Keratinocyte (primary cell): ENCODE measurements at regions not wholly inside any gene's neighbourhood (a gene's known extent, or its start where the extent isn't known, plus 50 kb on each side); places are given as distances from the start of the nearest gene placed in this dataset.

Source experiments
- DNase-seq: peaks from one replicate; pipeline ENCODE4 v3.0.0-alpha.2; 2011; ENCODE audit warnings: low read depth, missing footprints, low spot score
- FAIRE-seq: peaks from 2 replicates; lab custom pipeline; 2011; peaks lifted over from hg19 to GRCh38; lab: Jason Lieb, UNC
- H2AFZ ChIP-seq: 2 replicates; pipeline ENCODE4 v1.6.0; 2012; ENCODE audit warnings: low read length, control low read depth, inconsistent platforms; ENCODE audit not compliant: control insufficient read depth
- H3K27ac ChIP-seq: 2 replicates; pipeline ENCODE4 v1.5.1; 2011; ENCODE audit warnings: low read length; ENCODE audit not compliant: control insufficient read depth, insufficient read depth
- H3K27me3 ChIP-seq: 3 replicates; pipeline ENCODE4 v1.6.0; 2011; ENCODE audit warnings: low read length; ENCODE audit not compliant: control insufficient read depth, insufficient read depth; ENCODE audit errors: extremely low read depth
- H3K36me3 ChIP-seq, 2 experiments: 2 replicates in 1 of 2; 3 replicates in 1 of 2; pipeline ENCODE4 v1.5.1; 2011; ENCODE audit warnings: low read length in 2 of 2, mild to moderate bottlenecking in 1 of 2; ENCODE audit not compliant: control insufficient read depth in 2 of 2, insufficient read depth in 2 of 2; ENCODE audit errors: extremely low read depth in 1 of 2
- H3K4me1 ChIP-seq: 3 replicates; pipeline ENCODE4 v1.5.1; 2011; ENCODE audit warnings: low read length; ENCODE audit not compliant: control insufficient read depth, insufficient read depth; ENCODE audit errors: extremely low read depth
- H3K4me2 ChIP-seq: 3 replicates; pipeline ENCODE4 v1.6.0; 2011; ENCODE audit warnings: low read depth, low read length; ENCODE audit not compliant: control insufficient read depth, insufficient read depth; ENCODE audit errors: extremely low read depth
- H3K4me3 ChIP-seq, 3 experiments: fragments of 200-600 bp in 1 of 3; sonication (generic) in 1 of 3; 2 replicates in 2 of 3; 3 replicates in 1 of 3; pipeline ENCODE4 v1.5.1; 2011 to 2016; ENCODE audit warnings: low read length in 3 of 3, mild to moderate bottlenecking in 3 of 3, control low read depth in 2 of 3, inconsistent platforms in 1 of 3, low read depth in 1 of 3, mixed read lengths in 1 of 3, mixed run types in 1 of 3, moderate library complexity in 1 of 3; ENCODE audit not compliant: control insufficient read depth in 2 of 3, insufficient read depth in 2 of 3; ENCODE audit errors: extremely low read depth in 1 of 3
- H3K79me2 ChIP-seq: 2 replicates; pipeline ENCODE4 v1.6.0; 2012; ENCODE audit warnings: low read length; ENCODE audit not compliant: control insufficient read depth, insufficient read depth
- H3K9ac ChIP-seq: 3 replicates; pipeline ENCODE4 v1.6.0; 2011; ENCODE audit warnings: low read length; ENCODE audit not compliant: control insufficient read depth, insufficient read depth; ENCODE audit errors: extremely low read depth
- H3K9me1 ChIP-seq: 3 replicates; pipeline ENCODE4 v1.6.0; 2011; ENCODE audit warnings: low read length; ENCODE audit not compliant: control insufficient read depth, insufficient read depth; ENCODE audit errors: extremely low read depth
- H3K9me3 ChIP-seq: 2 replicates; pipeline ENCODE4 v1.5.1; 2012; ENCODE audit warnings: low read depth, low read length; ENCODE audit not compliant: control insufficient read depth
- H4K20me1 ChIP-seq: 3 replicates; pipeline ENCODE4 v1.6.0; 2011; ENCODE audit warnings: low read length; ENCODE audit not compliant: control insufficient read depth, insufficient read depth; ENCODE audit errors: extremely low read depth
- EZH2 ChIP-seq: IDR thresholded peaks from one replicate; pipeline ENCODE4 v1.6.1; 2012; ENCODE audit warnings: inconsistent platforms, mild to moderate bottlenecking, low read length, moderate library complexity
- dilution Hi-C: fragments of 300-500 bp; cut with MboI; formaldehyde crosslinking; loops from one replicate; pipeline ENCODE4 v1.7.0; 2020; ENCODE audit warnings: low sequenced_read_pairs; ENCODE audit not compliant: extremely low pct_ligation_motif_present
- TF ChIP-seq, protein P1 (sequence below), 3 experiments: IDR thresholded peaks in 1 of 3; conservative IDR thresholded peaks in 1 of 3; optimal IDR thresholded peaks in 1 of 3; 2 replicates in 2 of 3; 3 replicates in 1 of 3; pipeline versions ENCODE3 to v1.5.1; 2011; ENCODE audit warnings: low read length in 3 of 3, mild to moderate bottlenecking in 3 of 3, moderate library complexity in 2 of 3, control low read depth in 1 of 3, inconsistent platforms in 1 of 3; ENCODE audit not compliant: insufficient read depth in 2 of 3; ENCODE audit errors: extremely low read depth in 1 of 3

DNA sequence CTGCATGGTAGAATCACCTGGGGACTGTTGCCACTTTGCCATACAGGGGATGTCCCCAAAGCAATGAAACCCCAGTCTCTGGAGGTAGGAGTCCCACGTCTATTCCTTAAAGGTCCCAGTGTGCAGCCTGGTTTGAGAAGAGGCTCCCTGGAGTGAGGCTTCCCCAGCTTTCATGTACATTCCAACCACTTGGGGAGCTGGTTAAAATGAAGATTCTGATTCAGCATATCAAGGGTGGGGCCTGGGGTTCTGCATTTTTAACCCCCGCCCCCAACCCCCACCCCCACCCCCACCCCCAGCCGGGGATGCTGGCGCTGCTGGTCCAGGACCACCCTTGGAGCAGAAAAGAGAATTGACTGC, 241.2 kb downstream of the FOXL1 start:
- no peak for TF ChIP-seq EZH2
- TF ChIP-seq, protein P1, sequence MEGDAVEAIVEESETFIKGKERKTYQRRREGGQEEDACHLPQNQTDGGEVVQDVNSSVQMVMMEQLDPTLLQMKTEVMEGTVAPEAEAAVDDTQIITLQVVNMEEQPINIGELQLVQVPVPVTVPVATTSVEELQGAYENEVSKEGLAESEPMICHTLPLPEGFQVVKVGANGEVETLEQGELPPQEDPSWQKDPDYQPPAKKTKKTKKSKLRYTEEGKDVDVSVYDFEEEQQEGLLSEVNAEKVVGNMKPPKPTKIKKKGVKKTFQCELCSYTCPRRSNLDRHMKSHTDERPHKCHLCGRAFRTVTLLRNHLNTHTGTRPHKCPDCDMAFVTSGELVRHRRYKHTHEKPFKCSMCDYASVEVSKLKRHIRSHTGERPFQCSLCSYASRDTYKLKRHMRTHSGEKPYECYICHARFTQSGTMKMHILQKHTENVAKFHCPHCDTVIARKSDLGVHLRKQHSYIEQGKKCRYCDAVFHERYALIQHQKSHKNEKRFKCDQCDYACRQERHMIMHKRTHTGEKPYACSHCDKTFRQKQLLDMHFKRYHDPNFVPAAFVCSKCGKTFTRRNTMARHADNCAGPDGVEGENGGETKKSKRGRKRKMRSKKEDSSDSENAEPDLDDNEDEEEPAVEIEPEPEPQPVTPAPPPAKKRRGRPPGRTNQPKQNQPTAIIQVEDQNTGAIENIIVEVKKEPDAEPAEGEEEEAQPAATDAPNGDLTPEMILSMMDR (optimal IDR thresholded peaks at IDR 0.05 in 1 of 3, IDR thresholded peaks at IDR 0.05 in 1 of 3, conservative IDR thresholded peaks at IDR 0.05 in 1 of 3; ENCODE audit: extremely low read depth in 1 of 3, insufficient read depth in 2 of 3, low read length in 3 of 3): peak in 1 of 3 experiments; percentile 19
- Histone ChIP-seq H2AFZ (no peak overlapping the region), H3K79me2 (no peaks in the 10 kb centered on the region), H3K9me1 (no peaks in the 10 kb centered on the region), H3K4me1 (peaks cover under 1% of the 10 kb centered on the region), H3K27ac (no peak overlapping the region), H3K36me3 (no peaks in the 10 kb centered on the region), H3K9me3 (no peaks in the 10 kb centered on the region), H3K9ac (no peak overlapping the region), H3K27me3 (peaks cover 16% of the 10 kb centered on the region), H3K4me3 (no peak overlapping the region), H4K20me1 (no peaks in the 10 kb centered on the region), H3K4me2 (no peak overlapping the region)
- DNase-seq (no peak), FAIRE-seq (no peak)
- dilution Hi-C loops: no loop called here

DNA sequence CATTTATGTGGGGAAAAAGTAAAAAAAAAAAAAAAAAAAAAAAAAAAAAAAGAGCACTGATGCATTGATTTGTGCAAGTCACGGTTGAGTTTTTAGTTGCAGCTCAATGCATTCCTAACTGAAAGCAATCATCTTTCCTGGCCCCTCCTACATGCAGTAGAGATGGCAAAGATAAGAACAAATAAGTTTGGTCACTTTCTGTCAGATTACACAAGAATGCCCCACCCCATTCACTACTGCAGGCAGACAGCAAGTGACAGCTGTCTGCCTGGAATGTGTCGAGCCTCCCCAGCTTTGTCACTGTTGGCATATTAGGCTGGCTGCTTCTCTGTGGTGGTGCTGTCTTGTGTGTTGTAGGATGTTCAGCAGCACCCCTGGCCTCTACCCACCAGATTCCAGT, 243.5 kb downstream of the FOXL1 start:
- TF ChIP-seq EZH2: no peak
- TF ChIP-seq, protein P1 (optimal IDR thresholded peaks at IDR 0.05 in 1 of 3, IDR thresholded peaks at IDR 0.05 in 1 of 3, conservative IDR thresholded peaks at IDR 0.05 in 1 of 3; ENCODE audit: extremely low read depth in 1 of 3, insufficient read depth in 2 of 3, low read length in 3 of 3): no peak
- Histone ChIP-seq H3K79me2 (no peaks in the 10 kb centered on the region), H3K27ac (no peak overlapping the region), H3K27me3 (peaks cover 39% of the 10 kb centered on the region), H2AFZ (no peak overlapping the region), H4K20me1 (no peaks in the 10 kb centered on the region), H3K4me3 (no peak overlapping the region), H3K9me3 (no peaks in the 10 kb centered on the region), H3K4me2 (no peak overlapping the region), H3K9me1 (no peaks in the 10 kb centered on the region), H3K36me3 (no peaks in the 10 kb centered on the region), H3K9ac (no peak overlapping the region), H3K4me1 (no peaks in the 10 kb centered on the region)
- dilution Hi-C loops: no loop called here
- no peak for FAIRE-seq
- no peak for DNase-seq
